Sigmoid colon (tissue), 4 donors: ENCODE measurements at regions not wholly inside any gene's neighbourhood (a gene's known extent, or its start where the extent isn't known, plus 50 kb on each side); places are given as distances from the start of the nearest gene placed in this dataset.

Source experiments
- EP300 ChIP-seq, 4 donors: sonication (generic); formaldehyde crosslinking; IDR thresholded peaks; one replicate each; pipeline ENCODE4 v1.6.1; 2017; ENCODE audit warnings: antibody characterized with exemption in 4 of 4
- POLR2A ChIP-seq, 2 donors: fragments of 450-650 bp; IDR thresholded peaks; one replicate each; pipeline ENCODE4 v1.6.1; 2016; ENCODE audit warnings: antibody characterized with exemption in 2 of 2, mild to moderate bottlenecking in 2 of 2, moderate library complexity in 2 of 2
- POLR2AphosphoS5 ChIP-seq, 4 donors: sonication (generic); formaldehyde crosslinking; IDR thresholded peaks; one replicate each; pipeline ENCODE4 v1.6.1; 2017; ENCODE audit warnings: antibody characterized with exemption in 4 of 4
- TF ChIP-seq, protein P1 (sequence below), 4 experiments: fragments of 450-650 bp in 3 of 4; fragments of 200-600 bp in 1 of 4; IDR thresholded peaks; one replicate each; pipeline ENCODE4 v1.5.1; 2016 to 2019; ENCODE audit warnings: antibody characterized with exemption in 4 of 4, mild to moderate bottlenecking in 3 of 4, moderate library complexity in 2 of 4

DNA sequence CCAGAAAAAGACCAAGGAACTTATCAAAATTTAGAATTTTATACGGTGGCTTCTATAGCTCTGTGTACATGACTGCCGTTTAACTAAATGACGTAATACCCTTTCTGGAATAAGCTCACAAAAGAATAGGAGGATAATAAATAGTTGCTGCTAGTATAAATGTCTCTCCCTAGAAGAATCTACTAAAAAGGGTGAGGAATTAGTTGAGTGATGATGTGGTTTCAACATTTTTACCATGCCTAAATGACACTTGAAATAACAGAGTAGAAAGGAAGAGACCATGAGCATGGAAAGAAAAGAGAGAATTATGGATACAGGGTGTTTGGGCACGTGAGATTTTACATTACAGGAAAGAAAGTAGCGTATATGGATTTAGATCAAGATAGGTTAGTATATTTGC, 231.1 kb downstream of the ARAP2 start:
- TF ChIP-seq, protein P1, sequence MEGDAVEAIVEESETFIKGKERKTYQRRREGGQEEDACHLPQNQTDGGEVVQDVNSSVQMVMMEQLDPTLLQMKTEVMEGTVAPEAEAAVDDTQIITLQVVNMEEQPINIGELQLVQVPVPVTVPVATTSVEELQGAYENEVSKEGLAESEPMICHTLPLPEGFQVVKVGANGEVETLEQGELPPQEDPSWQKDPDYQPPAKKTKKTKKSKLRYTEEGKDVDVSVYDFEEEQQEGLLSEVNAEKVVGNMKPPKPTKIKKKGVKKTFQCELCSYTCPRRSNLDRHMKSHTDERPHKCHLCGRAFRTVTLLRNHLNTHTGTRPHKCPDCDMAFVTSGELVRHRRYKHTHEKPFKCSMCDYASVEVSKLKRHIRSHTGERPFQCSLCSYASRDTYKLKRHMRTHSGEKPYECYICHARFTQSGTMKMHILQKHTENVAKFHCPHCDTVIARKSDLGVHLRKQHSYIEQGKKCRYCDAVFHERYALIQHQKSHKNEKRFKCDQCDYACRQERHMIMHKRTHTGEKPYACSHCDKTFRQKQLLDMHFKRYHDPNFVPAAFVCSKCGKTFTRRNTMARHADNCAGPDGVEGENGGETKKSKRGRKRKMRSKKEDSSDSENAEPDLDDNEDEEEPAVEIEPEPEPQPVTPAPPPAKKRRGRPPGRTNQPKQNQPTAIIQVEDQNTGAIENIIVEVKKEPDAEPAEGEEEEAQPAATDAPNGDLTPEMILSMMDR (IDR thresholded peaks at IDR 0.05) = no peak
- TF ChIP-seq POLR2A (IDR thresholded peaks at IDR 0.05) = no peak
- TF ChIP-seq EP300 (IDR thresholded peaks at IDR 0.05) = no peak
- TF ChIP-seq POLR2AphosphoS5 (IDR thresholded peaks at IDR 0.05) = no peak
